GM12878 (cell line): ENCODE measurements at regions not wholly inside any gene's neighbourhood (a gene's known extent, or its start where the extent isn't known, plus 50 kb on each side); places are given as distances from the start of the nearest gene placed in this dataset.

Source experiments
- ATAC-seq: fragments of 200-7000 bp; cut with Tn5 transposase; 3 replicates; pipeline ENCODE4 v1.9.1; 2020; ENCODE audit warnings: mild to moderate bottlenecking, moderate library complexity
- BruUV-seq: library from RNA; stranded (reverse); fragments of 400-500 nt; replicated peaks from 2 replicates; lab custom pipeline; 2021; lab: Mats Ljungman, UMichigan
- CTCF ChIA-PET: fragments of 300-600 bp; sonication (Branson Sonifier 250); formaldehyde crosslinking; extraction: SDS; loops from one replicate; lab custom pipeline; 2021; ENCODE audit warnings: inconsistent platforms; lab: Yijun Ruan, JAX
- POLR2A ChIA-PET: fragments of 350-600 bp; formaldehyde crosslinking; extraction: SDS; loops from one replicate; lab custom pipeline; 2021; ENCODE audit warnings: inconsistent platforms; lab: Charles Lee
- RAD21 ChIA-PET: fragments of 300-600 bp; sonication (Branson Sonifier 250); formaldehyde crosslinking; loops from one replicate; lab custom pipeline; 2023; ENCODE audit warnings: antibody characterized with exemption; ENCODE audit not compliant: unreplicated experiment; lab: Charles Lee
- SMC1A ChIA-PET: fragments of 300-600 bp; sonication (Branson Sonifier 250); formaldehyde crosslinking; loops from one replicate; lab custom pipeline; 2023; ENCODE audit not compliant: unreplicated experiment, uncharacterized antibody; lab: Charles Lee
- DNase-seq: peaks from one replicate; pipeline ENCODE4 v3.0.0-alpha.2; 2011; ENCODE audit warnings: low read depth, low spot score
- FAIRE-seq: peaks from 3 replicates; lab custom pipeline; 2011; peaks lifted over from hg19 to GRCh38; lab: Jason Lieb, UNC
- H2AFZ ChIP-seq: 2 replicates; pipeline ENCODE4 v1.6.0; 2011; ENCODE audit warnings: low read depth, low read length, control low read depth; ENCODE audit not compliant: control insufficient read depth
- H3K27ac ChIP-seq: 2 replicates; pipeline ENCODE4 v1.5.1; 2011; ENCODE audit warnings: control low read depth; ENCODE audit not compliant: control insufficient read depth, insufficient read depth
- H3K27me3 ChIP-seq, 2 experiments: replicated peaks in 1 of 2; 2 replicates each; pipeline versions ENCODE4 v1.6.0 to v1.6.1; 2011; ENCODE audit warnings: low read length in 1 of 2; ENCODE audit not compliant: control insufficient read depth in 2 of 2, insufficient read depth in 2 of 2
- H3K36me3 ChIP-seq, 2 experiments: 2 replicates each; pipeline ENCODE4 v1.5.1; 2011; ENCODE audit warnings: low read length in 1 of 2; ENCODE audit not compliant: control insufficient read depth in 2 of 2, insufficient read depth in 2 of 2
- H3K4me1 ChIP-seq: 2 replicates; pipeline ENCODE4 v1.6.1; 2011; ENCODE audit warnings: mild to moderate bottlenecking, low read length, moderate library complexity, mixed read lengths; ENCODE audit not compliant: control insufficient read depth, insufficient read depth
- H3K4me2 ChIP-seq: 2 replicates; pipeline ENCODE4 v1.6.0; 2011; ENCODE audit warnings: control low read depth; ENCODE audit not compliant: control insufficient read depth, insufficient read depth
- H3K4me3 ChIP-seq: fragments of 200-600 bp; sonication (generic); 2 replicates; pipeline ENCODE4 v1.5.1; 2016
- H3K79me2 ChIP-seq: 2 replicates; pipeline ENCODE4 v1.6.0; 2011; ENCODE audit warnings: low read length; ENCODE audit not compliant: control insufficient read depth, insufficient read depth
- H3K9ac ChIP-seq: 2 replicates; pipeline ENCODE4 v1.8.0; 2011; ENCODE audit warnings: low read length, control low read depth, mixed read lengths; ENCODE audit not compliant: control insufficient read depth, insufficient read depth
- H3K9me3 ChIP-seq: replicated peaks from 3 replicates; pipeline ENCODE4 v1.5.1; 2011; ENCODE audit warnings: mild to moderate bottlenecking, low read length; ENCODE audit not compliant: control insufficient read depth, insufficient read depth
- H4K20me1 ChIP-seq: 2 replicates; pipeline ENCODE4 v1.6.0; 2011; ENCODE audit not compliant: control insufficient read depth, insufficient read depth
- BHLHE40 ChIP-seq, 2 experiments: fragments of 450-650 bp in 1 of 2; IDR thresholded peaks; 2 replicates each; pipeline ENCODE4 v1.6.1; 2011 to 2017; ENCODE audit warnings: low read depth in 2 of 2, borderline replicate concordance in 1 of 2, improper control_type of control experiment in 1 of 2, low read length in 1 of 2, mild to moderate bottlenecking in 1 of 2
- SRF ChIP-seq, 2 experiments: IDR thresholded peaks; 2 replicates each; pipeline ENCODE4 v1.6.1; 2011; ENCODE audit warnings: low read depth in 2 of 2, low read length in 2 of 2, mild to moderate bottlenecking in 1 of 2, moderate library complexity in 1 of 2
- in situ Hi-C: fragments of 300-500 bp; cut with MboI; formaldehyde crosslinking; loops from 9 replicates; pipeline ENCODE4 v1.14.3; 2018; ENCODE audit warnings: mixed read lengths
- intact Hi-C: fragments of 100-400 bp; cut with micrococcal nuclease; formaldehyde crosslinking; loops from one replicate; pipeline ENCODE4 v1.14.2; 2022; ENCODE audit not compliant: unreplicated experiment
- TF ChIP-seq, protein P1 (sequence below): fragments of 450-650 bp; formaldehyde crosslinking; IDR thresholded peaks from 2 replicates; pipeline ENCODE4 v1.4.0; 2022; ENCODE audit warnings: mild to moderate bottlenecking, moderate library complexity

DNA sequence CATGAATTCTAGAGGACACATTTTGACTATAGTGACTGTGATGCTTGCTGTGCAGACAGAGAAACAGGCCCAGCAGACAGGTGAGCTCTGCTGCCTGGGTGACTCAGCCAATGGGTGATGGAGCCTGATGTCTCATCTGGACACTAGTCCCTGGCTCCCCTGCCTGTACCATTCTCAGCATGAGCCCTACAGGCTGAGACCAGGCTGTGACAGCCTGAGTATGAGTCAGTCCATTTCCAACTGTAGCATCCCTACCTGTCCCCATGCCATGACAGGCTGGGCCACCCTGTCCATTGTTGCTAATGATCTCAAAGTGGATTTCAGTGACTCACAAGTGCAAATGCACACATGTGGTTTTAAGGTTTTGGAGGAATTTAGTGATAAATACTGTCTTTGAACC, 102.5 kb upstream of the EEF2KMT start:
- in situ Hi-C loops: no loop called here

More for the DNA sequence above, 102.5 kb upstream of the EEF2KMT start:
- no peak overlapping the region for H3K27ac ChIP-seq
- BruUV-seq: no TSS peak
- RAD21 ChIA-PET: no interaction called here
- ATAC-seq: no peak
- H3K9ac ChIP-seq: no peak overlapping the region
- H3K4me1 ChIP-seq: 0 out of 2 replicates have a peak, but pooled peaks cover 6% of the 10 kb centered on the region
- intact Hi-C loops: loop anchor here (10.0 kb wide), 1 partner anchor 105 kb away; the partner anchor contains the start of gene EEF2KMT
- POLR2A ChIA-PET: no interaction called here
- no peak for DNase-seq
- H3K4me2 ChIP-seq: no peak overlapping the region
- no peak for FAIRE-seq
- no peaks in the 10 kb centered on the region for H3K9me3 ChIP-seq
- no peaks in the 10 kb centered on the region for H3K27me3 ChIP-seq
- no peaks in the 10 kb centered on the region for H4K20me1 ChIP-seq
- H2AFZ ChIP-seq: no peak overlapping the region
- H3K79me2 ChIP-seq: no peaks in the 10 kb centered on the region
- H3K4me3 ChIP-seq: no peak overlapping the region
- SMC1A ChIA-PET: no interaction called here
- CTCF ChIA-PET: interaction anchor here (1.3 kb wide), 1 partner anchor 434 kb away, joined by 3 read pairs; no protein-coding TSS in a partner anchor
- TF ChIP-seq BHLHE40 (IDR thresholded peaks at IDR 0.05; ENCODE audit: borderline replicate concordance in 1 of 2, low read depth in 2 of 2, low read length in 1 of 2) (no peak), SRF (IDR thresholded peaks at IDR 0.05; ENCODE audit: low read depth in 2 of 2, low read length in 2 of 2) (no peak)
- TF ChIP-seq, protein P1, sequence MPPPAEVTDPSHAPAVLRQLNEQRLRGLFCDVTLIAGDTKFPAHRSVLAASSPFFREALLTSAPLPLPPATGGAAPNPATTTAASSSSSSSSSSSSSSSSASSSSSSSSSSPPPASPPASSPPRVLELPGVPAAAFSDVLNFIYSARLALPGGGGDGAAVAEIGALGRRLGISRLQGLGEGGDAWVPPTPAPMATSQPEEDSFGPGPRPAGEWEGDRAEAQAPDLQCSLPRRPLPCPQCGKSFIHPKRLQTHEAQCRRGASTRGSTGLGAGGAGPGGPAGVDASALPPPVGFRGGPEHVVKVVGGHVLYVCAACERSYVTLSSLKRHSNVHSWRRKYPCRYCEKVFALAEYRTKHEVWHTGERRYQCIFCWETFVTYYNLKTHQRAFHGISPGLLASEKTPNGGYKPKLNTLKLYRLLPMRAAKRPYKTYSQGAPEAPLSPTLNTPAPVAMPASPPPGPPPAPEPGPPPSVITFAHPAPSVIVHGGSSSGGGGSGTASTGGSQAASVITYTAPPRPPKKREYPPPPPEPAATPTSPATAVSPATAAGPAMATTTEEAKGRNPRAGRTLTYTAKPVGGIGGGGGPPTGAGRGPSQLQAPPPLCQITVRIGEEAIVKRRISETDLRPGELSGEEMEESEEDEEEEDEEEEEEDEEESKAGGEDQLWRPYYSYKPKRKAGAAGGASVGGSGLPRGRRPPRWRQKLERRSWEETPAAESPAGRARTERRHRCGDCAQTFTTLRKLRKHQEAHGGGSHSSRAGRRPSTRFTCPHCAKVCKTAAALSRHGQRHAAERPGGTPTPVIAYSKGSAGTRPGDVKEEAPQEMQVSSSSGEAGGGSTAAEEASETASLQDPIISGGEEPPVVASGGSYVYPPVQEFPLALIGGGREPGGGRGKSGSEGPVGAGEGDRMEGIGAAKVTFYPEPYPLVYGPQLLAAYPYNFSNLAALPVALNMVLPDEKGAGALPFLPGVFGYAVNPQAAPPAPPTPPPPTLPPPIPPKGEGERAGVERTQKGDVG (CRISPR knock-in tag): no peak
- H3K36me3 ChIP-seq: no peaks in the 10 kb centered on the region
